RWPE2 (cell line): ENCODE measurements at regions not wholly inside any gene's neighbourhood (a gene's known extent, or its start where the extent isn't known, plus 50 kb on each side); places are given as distances from the start of the nearest gene placed in this dataset.

Experiments
- ATAC-seq: fragments of 200-7000 bp; cut with Tn5 transposase; 3 replicates; pipeline ENCODE4 v1.9.1; 2021; ENCODE audit warnings: low read depth
- DNase-seq: peaks from one replicate; pipeline ENCODE4 v3.0.0-alpha.2; 2020; ENCODE audit warnings: low spot score
- H3K27ac ChIP-seq: fragments of 450-650 bp; 2 replicates; pipeline ENCODE4 v1.5.1; 2017; ENCODE audit warnings: mild to moderate bottlenecking; ENCODE audit not compliant: poor library complexity, severe bottlenecking
- H3K27me3 ChIP-seq: fragments of 250-450 bp; sonication (Bioruptor Pico); 2 replicates; pipeline ENCODE4 v1.5.1; 2021; ENCODE audit warnings: mild to moderate bottlenecking, moderate library complexity; ENCODE audit not compliant: insufficient read depth, poor library complexity, severe bottlenecking
- H3K36me3 ChIP-seq: fragments of 250-450 bp; sonication (Bioruptor Pico); 2 replicates; pipeline ENCODE4 v1.5.1; 2020; ENCODE audit warnings: low read depth, mild to moderate bottlenecking, moderate library complexity
- H3K4me1 ChIP-seq: fragments of 250-450 bp; sonication (Bioruptor Pico); 2 replicates; pipeline ENCODE4 v1.5.1; 2021; ENCODE audit warnings: mild to moderate bottlenecking, moderate library complexity; ENCODE audit not compliant: insufficient read depth, poor library complexity, severe bottlenecking
- H3K4me3 ChIP-seq: fragments of 250-450 bp; sonication (Bioruptor Pico); 2 replicates; pipeline ENCODE4 v1.5.1; 2021; ENCODE audit warnings: mild to moderate bottlenecking, moderate library complexity; ENCODE audit not compliant: severe bottlenecking
- H3K9me3 ChIP-seq: fragments of 250-450 bp; sonication (Bioruptor Pico); 2 replicates; pipeline ENCODE4 v1.5.1; 2021; ENCODE audit warnings: mild to moderate bottlenecking, moderate library complexity; ENCODE audit not compliant: severe bottlenecking
- CTCF ChIP-seq: fragments of 450-650 bp; IDR thresholded peaks from one replicate; pipeline ENCODE4 v1.5.1; 2017; ENCODE audit warnings: mild to moderate bottlenecking, moderate library complexity; ENCODE audit not compliant: poor library complexity, severe bottlenecking

DNA sequence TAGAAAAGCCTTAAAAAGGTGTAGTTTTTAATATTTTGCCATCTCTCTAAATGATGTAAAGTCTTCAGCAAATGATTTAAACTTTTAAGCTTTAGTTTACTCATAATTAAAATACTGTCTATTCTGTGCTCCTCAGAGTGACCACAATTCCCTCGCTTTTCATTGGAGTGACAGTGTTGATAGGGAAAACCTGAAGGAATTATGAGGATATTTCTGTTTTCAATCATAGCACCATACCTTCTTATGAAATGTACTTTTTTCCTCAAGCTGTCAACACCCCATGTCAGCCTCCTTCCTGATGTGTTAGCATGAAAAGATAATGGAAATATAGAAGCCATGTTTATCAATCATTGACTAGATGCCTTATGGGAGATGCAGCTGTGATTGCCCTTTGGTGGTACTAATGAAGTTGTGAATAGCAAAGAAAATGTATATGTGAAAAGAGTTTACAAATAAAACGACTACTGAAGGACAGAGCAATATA is 145.4 kb upstream of the EYS start:
- Histone ChIP-seq H3K4me3 (no peak overlapping the region), H3K9me3 (no peaks in the 10 kb centered on the region), H3K27me3 (no peaks in the 10 kb centered on the region), H3K27ac (no peak overlapping the region), H3K36me3 (no peaks in the 10 kb centered on the region), H3K4me1 (no peaks in the 10 kb centered on the region)
- no peak for ATAC-seq
- no peak for DNase-seq
- no peak for TF ChIP-seq CTCF

- no peaks in the 10 kb centered on the region for H3K36me3 ChIP-seq
- ATAC-seq (no peak), DNase-seq (no peak)
- H3K27ac ChIP-seq: no peak overlapping the region
- no peaks in the 10 kb centered on the region for H3K4me1 ChIP-seq
- H3K9me3 ChIP-seq: no peaks in the 10 kb centered on the region
- peaks cover 3% of the 10 kb centered on the region for H3K27me3 ChIP-seq
- H3K4me3 ChIP-seq: no peak overlapping the region
- no peak for TF ChIP-seq CTCF
Measured at GRCh38 chr6:65830151-65830550, 123.1 kb upstream of the EYS start.

- Histone ChIP-seq H3K27me3 (peaks cover 8% of the 10 kb centered on the region), H3K4me3 (no peak overlapping the region), H3K36me3 (no peaks in the 10 kb centered on the region), H3K4me1 (no peaks in the 10 kb centered on the region), H3K27ac (no peak overlapping the region), H3K9me3 (no peaks in the 10 kb centered on the region)
- no peak for DNase-seq
- 0 out of 3 replicates have a peak, but pooled peaks have one; percentile 27 for ATAC-seq
- no peak for TF ChIP-seq CTCF
Measured at GRCh38 chr6:65819152-65819551, 112.1 kb upstream of the EYS start.

DNA sequence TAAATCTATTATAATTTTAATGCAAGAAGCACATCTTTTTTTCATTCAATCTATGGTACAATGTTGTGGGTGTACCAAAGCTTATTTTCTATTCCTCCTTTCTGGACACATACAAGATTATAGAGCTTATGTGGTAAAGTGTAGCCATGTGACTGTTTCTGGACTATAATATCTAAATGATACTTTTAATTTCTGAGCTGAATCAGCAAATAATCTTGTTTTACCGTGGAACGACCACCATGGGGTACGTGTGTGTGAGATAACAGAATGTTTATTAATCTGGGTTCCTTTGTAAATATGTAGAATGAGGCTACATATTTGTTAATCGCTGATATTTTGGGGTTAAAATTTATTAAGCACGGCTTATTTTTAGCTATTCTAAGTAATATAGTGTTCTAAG is 111.5 kb upstream of the EYS start:
- H3K4me3 ChIP-seq: no peak overlapping the region
- H3K9me3 ChIP-seq: no peaks in the 10 kb centered on the region
- H3K36me3 ChIP-seq: no peaks in the 10 kb centered on the region
- H3K27me3 ChIP-seq: peaks cover 8% of the 10 kb centered on the region
- ATAC-seq: no peak
- no peaks in the 10 kb centered on the region for H3K4me1 ChIP-seq
- H3K27ac ChIP-seq: no peak overlapping the region
- DNase-seq: no peak
- no peak for TF ChIP-seq CTCF

GRCh38 chr6:65816991-65817390 is 110.0 kb upstream of the EYS start:
- no peaks in the 10 kb centered on the region for H3K9me3 ChIP-seq
- H3K4me3 ChIP-seq: no peak overlapping the region
- no peak for DNase-seq
- H3K4me1 ChIP-seq: no peaks in the 10 kb centered on the region
- no peak for TF ChIP-seq CTCF
- no peak for ATAC-seq
- H3K27ac ChIP-seq: no peak overlapping the region
- peaks cover 8% of the 10 kb centered on the region for H3K27me3 ChIP-seq
- H3K36me3 ChIP-seq: no peaks in the 10 kb centered on the region
